Fibroblast of lung (primary cell): ENCODE measurements at regions not wholly inside any gene's neighbourhood (a gene's known extent, or its start where the extent isn't known, plus 50 kb on each side); places are given as distances from the start of the nearest gene placed in this dataset.

Experiments used
- EZH2 ChIP-seq: IDR thresholded peaks from 2 replicates; pipeline ENCODE4 v1.5.1; 2012; ENCODE audit warnings: low read length, control low read depth, mild to moderate bottlenecking; ENCODE audit errors: missing control alignments
- TF ChIP-seq, protein P1 (sequence below), 2 donors: IDR thresholded peaks in 1 of 2; conservative IDR thresholded peaks in 1 of 2; 1 replicate in 1 of 2; 2 replicates in 1 of 2; pipeline ENCODE4 v1.5.1; 2011 to 2012; ENCODE audit warnings: low read length in 2 of 2, control low read depth in 1 of 2, inconsistent platforms in 1 of 2, low read depth in 1 of 2, mild to moderate bottlenecking in 1 of 2

- TF ChIP-seq, protein P1, sequence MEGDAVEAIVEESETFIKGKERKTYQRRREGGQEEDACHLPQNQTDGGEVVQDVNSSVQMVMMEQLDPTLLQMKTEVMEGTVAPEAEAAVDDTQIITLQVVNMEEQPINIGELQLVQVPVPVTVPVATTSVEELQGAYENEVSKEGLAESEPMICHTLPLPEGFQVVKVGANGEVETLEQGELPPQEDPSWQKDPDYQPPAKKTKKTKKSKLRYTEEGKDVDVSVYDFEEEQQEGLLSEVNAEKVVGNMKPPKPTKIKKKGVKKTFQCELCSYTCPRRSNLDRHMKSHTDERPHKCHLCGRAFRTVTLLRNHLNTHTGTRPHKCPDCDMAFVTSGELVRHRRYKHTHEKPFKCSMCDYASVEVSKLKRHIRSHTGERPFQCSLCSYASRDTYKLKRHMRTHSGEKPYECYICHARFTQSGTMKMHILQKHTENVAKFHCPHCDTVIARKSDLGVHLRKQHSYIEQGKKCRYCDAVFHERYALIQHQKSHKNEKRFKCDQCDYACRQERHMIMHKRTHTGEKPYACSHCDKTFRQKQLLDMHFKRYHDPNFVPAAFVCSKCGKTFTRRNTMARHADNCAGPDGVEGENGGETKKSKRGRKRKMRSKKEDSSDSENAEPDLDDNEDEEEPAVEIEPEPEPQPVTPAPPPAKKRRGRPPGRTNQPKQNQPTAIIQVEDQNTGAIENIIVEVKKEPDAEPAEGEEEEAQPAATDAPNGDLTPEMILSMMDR (conservative IDR thresholded peaks at IDR 0.05 in 1 of 2, IDR thresholded peaks at IDR 0.05 in 1 of 2; ENCODE audit: low read depth in 1 of 2, low read length in 2 of 2): no peak
- TF ChIP-seq EZH2: no peak
These were observed 143.2 kb downstream of the HHIPL2 start for GRCh38 chr1:222404710-222405109.
